HG03025 (cell line): ENCODE measurements at regions not wholly inside any gene's neighbourhood (a gene's known extent, or its start where the extent isn't known, plus 50 kb on each side); places are given as distances from the start of the nearest gene placed in this dataset.

Experiments
- ATAC-seq: cut with Tn5 transposase; IDR thresholded peaks from one replicate; pipeline ENCODE4 v1.9.1; 2021; ENCODE audit warnings: mild to moderate bottlenecking, moderate library complexity; ENCODE audit not compliant: unreplicated experiment, low FRiP score

DNA sequence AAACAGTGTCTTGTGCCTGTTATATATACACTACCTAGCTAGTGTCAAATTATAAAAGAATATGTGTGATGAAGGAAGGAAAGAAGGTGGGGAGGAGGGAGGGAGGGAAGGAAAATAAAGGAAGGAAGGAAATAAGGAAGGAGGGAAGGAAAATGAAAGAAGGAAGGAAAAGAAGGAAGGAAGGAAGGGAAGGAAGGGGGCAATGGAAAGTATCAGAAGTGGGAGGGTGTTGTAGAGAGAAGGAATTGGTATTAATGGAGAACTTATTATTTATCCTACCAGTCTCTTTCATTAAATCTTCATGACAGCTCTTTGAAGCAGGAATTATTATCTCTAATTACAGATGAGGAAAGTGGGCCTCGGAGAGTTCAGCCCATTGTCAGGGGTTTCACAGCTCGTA is 202.4 kb downstream of the SAMD5 start:
- ATAC-seq, result no peak

DNA sequence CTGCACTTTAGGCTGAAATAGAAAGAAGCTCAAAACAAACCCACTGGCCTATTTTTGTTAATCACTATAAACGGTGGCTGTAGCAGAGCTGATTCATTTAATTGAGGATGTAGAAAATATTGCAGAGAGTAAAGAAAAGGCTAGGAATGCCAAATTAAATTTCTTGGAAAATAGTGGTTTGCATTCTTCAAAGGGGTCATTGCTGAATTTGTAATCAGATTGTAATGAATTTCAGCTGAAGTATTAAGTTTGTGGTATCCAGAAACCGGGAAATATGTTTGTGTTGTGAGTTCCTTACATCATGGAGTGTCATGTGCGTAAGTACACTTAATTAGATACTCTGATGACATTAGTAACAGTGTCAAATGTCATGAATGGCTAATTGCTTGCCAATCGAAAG is 203.0 kb downstream of the SAMD5 start:
- no peak for ATAC-seq

DNA sequence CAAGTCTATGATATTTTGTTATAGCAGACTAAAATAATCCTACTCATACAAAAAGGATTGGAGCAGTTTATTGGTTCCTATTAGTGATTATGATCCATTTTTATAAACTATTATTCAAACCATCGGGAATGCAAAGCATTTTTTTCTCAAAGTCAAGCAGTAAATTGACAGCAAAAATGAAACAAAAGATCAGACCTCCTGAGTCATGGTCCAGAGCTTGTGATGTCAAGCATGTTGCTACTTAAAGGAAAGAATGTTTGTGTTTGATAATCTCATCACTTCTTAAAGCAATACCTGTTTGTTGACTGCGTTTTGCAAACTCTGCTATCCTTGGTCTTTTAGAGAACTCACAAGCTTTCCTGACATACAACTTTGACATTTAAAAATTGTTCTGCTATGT is 204.4 kb downstream of the SAMD5 start:
- ATAC-seq, result no peak

- no peak for ATAC-seq
Measured at GRCh38 chr6:147715035-147715434, 206.5 kb downstream of the SAMD5 start.

- ATAC-seq, result no peak
Measured at GRCh38 chr6:147716434-147716833, 207.9 kb downstream of the SAMD5 start.

DNA sequence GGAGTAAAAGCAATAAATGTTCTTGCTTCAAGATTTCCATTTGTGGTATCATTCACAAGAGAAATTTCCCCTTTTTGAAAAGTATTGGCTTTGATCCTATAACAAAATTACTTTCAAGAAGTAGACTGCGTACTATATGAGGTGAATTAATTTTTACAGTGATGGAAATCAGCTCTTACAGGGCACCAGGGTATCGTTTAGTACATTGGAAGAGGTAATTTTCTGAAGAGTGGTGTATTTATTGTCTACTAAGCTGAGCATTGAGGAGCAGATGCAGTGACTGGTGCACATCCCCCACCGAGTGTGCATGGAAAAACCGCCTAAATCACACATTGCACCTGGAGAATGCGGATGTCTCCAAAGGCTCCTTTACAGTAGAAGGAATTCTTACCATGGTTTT is 209.5 kb downstream of the SAMD5 start:
- no peak for ATAC-seq

DNA sequence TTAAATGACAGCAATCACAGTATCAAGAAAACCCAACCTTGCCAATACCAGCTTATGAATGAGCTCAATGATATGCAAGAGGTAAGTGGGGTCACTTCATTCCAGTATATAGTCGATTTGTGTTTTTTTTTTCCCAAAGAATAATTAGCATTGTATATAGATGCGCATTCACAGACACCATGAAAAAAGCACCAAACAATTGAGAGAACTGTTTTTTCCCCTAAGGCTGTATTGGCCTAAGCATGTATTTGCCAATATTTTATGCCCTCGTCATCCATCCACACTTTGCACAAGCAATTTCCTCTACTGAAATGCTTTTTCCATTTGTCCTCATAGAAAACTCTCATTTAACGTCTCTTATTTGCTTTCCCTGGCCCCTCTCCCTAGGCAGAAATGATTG is 213.7 kb downstream of the SAMD5 start:
- no peak for ATAC-seq

- ATAC-seq, result no peak
Measured at GRCh38 chr6:147724454-147724853, 216.0 kb downstream of the SAMD5 start.

GRCh38 chr6:147726342-147726741 is 217.9 kb downstream of the SAMD5 start:
- no peak for ATAC-seq

DNA sequence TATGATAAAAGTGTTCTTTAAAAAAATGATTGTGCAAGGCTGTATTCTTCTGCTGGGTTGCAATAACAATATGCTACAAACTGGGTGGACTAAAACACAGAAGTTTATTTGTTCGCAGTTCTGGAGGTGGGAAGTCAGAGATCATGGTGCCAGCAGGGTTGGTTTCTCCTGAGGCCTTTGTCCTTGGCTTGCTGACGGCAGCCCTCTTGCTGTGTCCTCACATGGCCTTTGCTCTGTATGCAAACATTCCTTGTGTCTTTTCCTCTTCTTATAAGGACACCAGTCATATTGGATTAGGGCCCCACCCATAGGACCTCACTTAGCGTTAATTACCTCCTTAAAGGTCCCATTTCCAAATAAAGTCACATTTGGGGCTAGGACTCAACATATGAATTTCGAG is 220.4 kb downstream of the SAMD5 start:
- no peak for ATAC-seq

- ATAC-seq, result no peak
Measured at GRCh38 chr6:147733686-147734085, 225.2 kb downstream of the SAMD5 start.

DNA sequence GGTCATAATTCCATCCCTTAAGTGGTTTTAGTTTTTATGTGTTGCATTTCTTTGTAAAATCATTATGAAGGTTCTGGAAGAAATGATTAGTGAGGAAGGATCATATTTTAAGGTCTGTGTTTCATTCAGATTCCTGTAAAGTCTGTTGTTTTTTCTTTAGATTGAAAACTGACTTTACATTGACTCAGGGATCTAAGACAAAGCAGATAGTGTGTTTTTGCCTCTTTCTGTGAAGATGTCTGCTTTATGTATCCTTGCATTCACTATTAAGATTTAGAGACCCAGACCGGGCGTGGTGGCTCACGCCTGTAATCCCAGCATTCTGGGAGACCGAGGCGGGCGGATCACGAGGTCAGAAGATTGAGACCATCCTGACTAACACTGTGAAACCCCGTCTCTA is 225.7 kb downstream of the SAMD5 start:
- ATAC-seq, result no peak

- no peak for ATAC-seq
Measured at GRCh38 chr6:147735924-147736323, 227.4 kb downstream of the SAMD5 start.

- no peak for ATAC-seq
Measured at GRCh38 chr6:147737115-147737514, 228.6 kb downstream of the SAMD5 start.

- no peak for ATAC-seq
Measured at GRCh38 chr6:147738099-147738498, 229.6 kb downstream of the SAMD5 start.

GRCh38 chr6:147738516-147739162 is 230.1 kb downstream of the SAMD5 start:
- ATAC-seq, result no peak

- no peak for ATAC-seq
Measured at GRCh38 chr6:147740326-147740725, 231.8 kb downstream of the SAMD5 start.

GRCh38 chr6:147740916-147741315 is 232.4 kb downstream of the SAMD5 start:
- ATAC-seq, result no peak

- ATAC-seq, result no peak
Measured at GRCh38 chr6:147741389-147741788, 232.9 kb downstream of the SAMD5 start.

DNA sequence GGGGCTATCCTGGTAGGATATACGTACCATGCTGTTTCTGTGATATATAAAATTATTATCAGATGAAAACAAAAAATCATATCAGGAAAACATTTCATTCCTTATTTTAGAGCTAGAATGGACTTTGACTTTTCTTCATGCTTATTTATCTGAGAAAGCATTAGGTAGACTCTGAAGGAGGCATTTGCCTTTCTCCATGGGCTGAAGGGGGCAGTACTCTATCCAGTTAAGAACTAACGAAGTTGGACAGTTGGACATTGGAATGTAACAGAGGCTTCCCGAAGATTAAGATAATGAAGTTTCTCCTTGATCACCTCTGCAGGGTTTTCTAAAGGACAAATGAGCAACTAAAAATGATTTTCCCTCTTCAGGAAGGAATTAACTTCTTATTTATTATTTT is 233.9 kb downstream of the SAMD5 start:
- ATAC-seq, result no peak

GRCh38 chr6:147744012-147744411 is 235.5 kb downstream of the SAMD5 start:
- ATAC-seq, result no peak

DNA sequence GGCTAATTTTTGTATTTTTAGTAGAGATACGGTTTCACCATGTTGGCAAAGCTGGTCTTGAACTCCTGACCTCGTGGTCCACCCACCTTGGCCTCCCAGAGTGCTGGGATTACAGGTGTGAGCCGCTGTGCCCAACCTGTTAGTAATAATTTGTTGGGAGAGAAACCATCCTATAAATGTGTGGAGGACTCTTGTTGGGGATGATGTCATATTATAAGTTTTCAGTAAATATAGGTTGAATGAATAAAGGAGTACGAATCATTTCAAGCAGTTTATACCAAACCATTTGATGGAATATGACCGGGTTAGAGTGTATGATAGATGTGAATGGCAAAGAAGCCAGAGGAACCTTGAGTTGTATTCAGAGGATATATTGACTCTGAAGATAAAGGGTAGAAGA is 240.8 kb downstream of the SAMD5 start:
- no peak for ATAC-seq

GRCh38 chr6:147750413-147750812 is 241.9 kb downstream of the SAMD5 start:
- no peak for ATAC-seq
